HG02798 (cell line): ENCODE measurements at regions not wholly inside any gene's neighbourhood (a gene's known extent, or its start where the extent isn't known, plus 50 kb on each side); places are given as distances from the start of the nearest gene placed in this dataset.
"Not testable (repeated sequence)": the region's sequence is repeated elsewhere in the genome, so short reads cannot be mapped to it uniquely, and the experiment has no call there.

ENCODE experiments used
- ATAC-seq: cut with Tn5 transposase; IDR thresholded peaks from one replicate; pipeline ENCODE4 v1.9.1; 2021; ENCODE audit warnings: mild to moderate bottlenecking; ENCODE audit not compliant: unreplicated experiment, poor library complexity

- ATAC-seq = no peak
These were observed 139.1 kb upstream of the SFSWAP start for GRCh38 chr12:131571827-131572226.

DNA sequence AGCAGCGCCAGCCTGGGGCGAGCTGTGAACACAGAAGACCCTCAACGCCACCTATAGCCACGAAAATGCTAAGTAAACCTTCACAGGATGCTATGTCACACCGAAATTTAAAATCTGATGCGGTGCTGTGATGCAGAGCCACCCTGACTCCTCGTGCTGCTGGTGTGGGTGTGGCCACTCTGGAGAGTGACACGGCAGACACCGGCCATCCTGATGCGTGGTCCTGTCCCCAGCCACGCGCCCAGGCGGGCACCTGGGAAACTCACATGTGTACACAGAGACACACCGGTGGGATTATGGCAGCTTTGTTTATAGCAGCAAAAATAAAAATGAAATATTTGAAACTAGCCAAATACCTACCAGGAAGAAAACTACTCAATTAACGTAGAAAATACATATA is 138.3 kb upstream of the SFSWAP start:
- ATAC-seq = no peak

GRCh38 chr12:131573631-131574394 is 137.1 kb upstream of the SFSWAP start:
- ATAC-seq = no peak

GRCh38 chr12:131574395-131574771 is 136.5 kb upstream of the SFSWAP start:
- ATAC-seq = no peak

DNA sequence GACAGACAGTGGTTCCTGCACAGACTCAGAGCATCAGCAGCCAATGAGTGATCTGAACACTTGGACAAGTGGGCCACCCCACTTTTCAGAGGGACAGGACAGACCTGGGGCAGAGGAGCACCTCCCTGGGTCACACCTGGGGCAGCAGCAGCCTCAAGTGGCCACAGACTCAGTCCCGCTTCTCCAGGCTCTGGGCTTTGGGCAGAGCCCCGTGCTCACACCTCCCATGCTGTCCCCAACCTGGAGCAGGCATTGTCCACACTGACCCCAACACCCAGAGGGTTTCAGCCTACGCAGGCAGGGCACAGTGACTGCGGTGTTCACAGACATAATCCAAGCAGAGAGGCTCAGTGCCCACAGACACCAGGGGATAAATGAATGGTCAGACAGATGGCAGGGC is 135.5 kb upstream of the SFSWAP start:
- no peak for ATAC-seq

DNA sequence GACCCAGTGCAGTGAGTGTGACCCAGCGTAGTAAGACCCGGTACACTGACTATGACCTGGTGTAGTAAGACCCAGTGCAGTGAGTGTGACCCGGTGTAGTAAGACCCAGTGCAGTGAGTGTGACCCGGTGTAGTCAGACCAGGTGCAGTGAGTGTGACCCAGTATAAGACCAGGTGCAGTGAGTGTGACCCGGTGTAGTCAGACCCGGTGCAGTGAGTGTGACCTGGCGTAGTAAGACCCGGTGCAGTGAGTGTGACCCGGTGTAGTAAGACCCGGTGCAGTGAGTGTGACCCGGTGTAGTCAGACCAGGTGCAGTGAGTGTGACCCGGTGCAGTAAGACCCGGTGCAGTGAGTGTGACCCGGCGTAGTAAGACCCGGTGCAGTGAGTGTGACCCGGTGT is 134.2 kb upstream of the SFSWAP start:
- not testable (repeated sequence) for ATAC-seq

- ATAC-seq = no peak
These were observed 133.1 kb upstream of the SFSWAP start for GRCh38 chr12:131577766-131578165.

DNA sequence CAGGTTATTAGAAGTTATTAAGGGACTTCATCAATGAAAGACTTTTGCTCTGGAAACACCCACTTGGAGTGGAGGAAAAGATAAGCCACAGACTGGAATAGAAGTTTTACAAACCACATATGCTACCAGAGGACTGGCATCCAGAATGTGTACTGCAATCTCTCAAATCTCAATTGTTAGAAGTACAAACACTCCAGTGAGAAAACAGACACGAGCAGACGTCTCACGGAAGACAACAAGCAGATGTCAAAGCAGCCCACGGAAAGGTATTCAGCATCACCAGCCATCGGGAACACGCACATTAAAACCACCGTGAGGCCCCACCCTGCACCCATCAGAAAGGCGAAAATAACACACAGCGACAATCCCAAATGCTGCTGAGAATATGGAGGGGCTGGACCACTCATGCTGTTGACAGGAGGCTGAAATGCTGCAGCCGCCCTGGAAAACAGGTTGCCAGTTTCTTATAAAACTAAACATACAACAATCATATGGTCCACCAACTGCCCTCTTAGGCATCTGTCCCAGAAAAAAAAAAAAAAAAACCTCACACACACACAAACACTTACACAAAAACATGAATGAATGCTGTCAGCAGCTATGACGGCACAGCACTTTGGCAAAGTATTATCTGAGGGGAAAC is 131.9 kb upstream of the SFSWAP start:
- no peak for ATAC-seq

GRCh38 chr12:131583090-131583712 is 127.7 kb upstream of the SFSWAP start:
- no peak for ATAC-seq

GRCh38 chr12:131586269-131586668 is 124.6 kb upstream of the SFSWAP start:
- no peak for ATAC-seq

GRCh38 chr12:131586761-131587160 is 124.1 kb upstream of the SFSWAP start:
- no peak for ATAC-seq

- no peak for ATAC-seq
These were observed 123.3 kb upstream of the SFSWAP start for GRCh38 chr12:131587565-131587964.

DNA sequence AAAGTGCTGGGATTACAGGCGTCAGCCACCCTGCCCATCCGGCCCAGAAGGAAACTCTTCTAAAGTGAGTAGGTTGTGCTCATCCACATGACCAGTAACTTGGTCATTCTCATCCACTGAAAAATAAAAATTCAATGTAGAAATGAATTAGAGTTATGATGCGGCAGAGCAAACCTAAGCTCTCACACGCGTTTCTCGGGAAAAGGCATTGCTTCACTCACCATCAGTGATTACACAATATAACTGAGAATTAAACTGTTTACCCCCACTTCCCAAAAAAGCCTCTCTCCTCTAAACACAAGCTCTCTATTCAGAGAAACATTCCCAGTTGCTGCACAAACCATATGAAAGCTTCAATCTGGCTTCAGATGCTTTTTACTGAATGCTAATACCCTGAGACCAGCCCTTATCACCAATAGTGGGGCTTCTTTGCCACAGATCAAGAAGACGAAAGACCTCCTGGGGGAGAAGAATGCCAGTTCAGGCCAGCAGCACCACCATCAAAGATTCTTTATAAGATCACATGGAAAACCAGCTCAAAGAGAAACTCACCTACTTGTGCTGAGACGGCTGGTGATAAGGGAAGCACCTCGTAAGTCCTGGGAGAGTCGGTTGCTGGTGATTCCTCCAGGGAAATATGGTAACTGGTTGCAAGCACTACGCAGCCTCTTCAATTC is 121.5 kb upstream of the SFSWAP start:
- ATAC-seq = no peak

DNA sequence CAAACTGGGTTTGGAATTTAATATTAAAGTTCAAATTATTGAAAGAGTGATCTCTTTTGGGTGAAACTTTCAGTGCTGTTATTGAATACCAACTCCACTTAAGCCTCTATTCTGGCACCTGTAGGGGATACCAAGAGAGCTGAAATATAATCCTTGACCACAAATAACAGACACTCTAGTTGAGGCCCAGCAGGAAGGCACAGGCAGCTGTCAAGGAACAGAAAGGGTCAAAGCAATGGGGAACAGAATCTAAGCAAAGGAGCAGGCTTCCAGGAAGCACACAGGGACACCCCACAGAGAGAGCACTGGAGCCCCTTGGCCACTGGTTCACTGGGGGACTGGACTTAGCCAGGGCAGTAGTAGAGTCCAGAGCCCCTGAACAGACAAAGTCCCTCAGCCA is 120.9 kb upstream of the SFSWAP start:
- no peak for ATAC-seq

DNA sequence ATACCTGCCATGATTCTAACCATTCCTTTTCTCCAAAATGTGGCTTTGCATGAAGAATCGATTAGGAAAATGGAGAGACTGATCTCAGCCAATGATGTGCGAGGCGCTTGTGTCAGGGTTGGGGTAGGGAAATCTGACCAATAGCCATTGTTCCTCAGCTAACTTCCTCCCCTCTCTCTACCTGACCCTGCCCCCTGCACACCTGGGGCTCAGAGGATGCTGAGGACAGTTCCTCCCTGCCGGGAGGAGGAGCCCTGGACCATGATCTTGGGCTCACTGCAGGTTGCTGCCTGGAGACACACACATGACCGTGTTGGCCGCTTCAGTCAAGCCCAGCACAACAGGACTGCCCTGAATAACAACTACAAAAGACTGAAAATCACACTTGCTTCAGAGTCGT is 119.8 kb upstream of the SFSWAP start:
- no peak for ATAC-seq

DNA sequence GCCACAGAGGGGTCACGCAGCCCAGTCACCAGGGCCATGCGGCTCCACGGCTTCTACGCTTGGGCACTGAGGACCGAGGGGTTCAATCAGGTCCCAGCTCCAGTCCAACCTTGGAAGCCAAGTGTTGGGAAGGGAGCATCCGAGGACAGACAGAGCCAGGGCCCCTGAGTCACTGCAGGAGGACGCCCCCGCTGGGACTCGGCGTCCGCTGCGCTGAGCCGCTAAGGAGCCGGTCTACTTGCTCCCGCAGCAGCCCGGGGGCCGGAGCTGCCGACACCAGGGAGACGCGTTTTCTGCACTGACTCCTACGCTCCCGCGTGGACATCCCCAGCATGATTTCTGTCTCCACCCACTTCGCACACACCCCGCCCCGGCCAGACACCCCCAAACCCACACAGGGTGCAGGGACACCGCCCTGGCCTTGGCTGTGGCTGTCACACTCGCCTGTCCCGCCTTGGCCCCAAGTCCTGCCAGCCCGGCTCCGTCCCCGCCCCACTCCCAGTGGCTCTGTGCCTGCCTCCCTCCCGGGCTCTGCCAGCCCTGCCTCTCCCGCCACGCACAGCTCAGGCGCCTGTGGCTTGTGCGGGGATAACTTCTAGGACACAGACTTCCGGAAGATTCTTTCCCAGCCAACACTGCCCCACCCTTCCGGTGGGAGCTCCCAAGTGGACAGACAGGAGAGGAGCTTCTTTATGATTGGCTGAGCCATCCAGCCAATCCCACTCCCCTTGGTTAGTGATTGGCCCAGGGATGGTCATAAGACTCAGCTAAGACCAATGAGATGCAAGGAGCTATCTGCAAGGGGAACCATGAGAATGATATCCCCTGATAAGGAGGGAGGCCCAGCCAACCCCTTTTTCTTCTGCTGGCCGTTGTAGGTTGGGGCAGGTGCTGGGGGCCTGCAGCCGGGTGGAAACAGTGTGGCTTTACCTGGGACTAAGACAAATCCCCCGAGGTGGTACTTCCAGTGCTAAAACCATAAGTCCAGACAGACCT is 118.9 kb upstream of the SFSWAP start:
- no peak for ATAC-seq

DNA sequence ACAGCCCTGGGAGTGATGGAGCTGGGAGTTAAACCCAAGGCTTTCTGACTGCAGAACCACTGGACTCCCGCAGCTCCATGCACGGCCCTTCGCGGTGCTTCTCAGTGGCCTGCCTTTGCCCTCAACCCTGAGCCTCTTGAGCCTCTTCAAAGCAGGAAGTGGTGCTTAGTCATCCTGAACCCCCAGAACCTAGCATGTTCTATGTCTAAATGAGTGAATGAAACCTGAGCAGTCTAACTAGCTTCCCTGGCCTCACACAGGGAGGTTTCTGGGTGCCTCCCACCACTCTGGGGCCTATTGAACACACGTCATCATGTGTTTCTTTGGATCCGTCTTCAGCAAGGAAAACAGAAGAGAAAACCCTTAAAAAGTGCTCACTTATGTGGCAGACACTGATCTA is 117.9 kb upstream of the SFSWAP start:
- peak; percentile 92 for ATAC-seq

DNA sequence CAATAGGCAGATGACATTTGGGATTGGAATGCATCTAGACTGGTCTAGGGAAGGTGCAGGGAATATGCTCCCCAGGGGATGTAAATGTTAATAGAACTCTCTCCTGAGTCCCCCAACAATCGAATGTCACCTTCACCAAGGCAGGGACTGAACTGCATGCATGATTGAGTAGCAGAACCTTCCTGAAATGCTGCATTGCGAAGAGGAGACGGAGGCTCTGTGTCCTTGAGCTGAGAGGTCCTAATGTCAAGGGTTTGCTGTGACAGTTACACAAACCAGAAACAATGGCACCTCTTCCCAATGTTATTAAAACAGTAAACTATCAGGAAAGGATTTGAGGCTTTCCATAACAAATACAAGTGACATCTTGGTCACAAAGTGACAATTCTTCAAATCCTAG is 117.5 kb upstream of the SFSWAP start:
- no peak for ATAC-seq

- ATAC-seq = no peak
These were observed 114.8 kb upstream of the SFSWAP start for GRCh38 chr12:131596115-131596514.

GRCh38 chr12:131597333-131597732 is 113.6 kb upstream of the SFSWAP start:
- ATAC-seq = no peak
